ENCODE measurements at regions not wholly inside any gene's neighbourhood (a gene's known extent, or its start where the extent isn't known, plus 50 kb on each side); places are given as distances from the start of the nearest gene placed in this dataset.
"Not testable (repeated sequence)": the region's sequence is repeated elsewhere in the genome, so short reads cannot be mapped to it uniquely, and the experiment has no call there.

DNA sequence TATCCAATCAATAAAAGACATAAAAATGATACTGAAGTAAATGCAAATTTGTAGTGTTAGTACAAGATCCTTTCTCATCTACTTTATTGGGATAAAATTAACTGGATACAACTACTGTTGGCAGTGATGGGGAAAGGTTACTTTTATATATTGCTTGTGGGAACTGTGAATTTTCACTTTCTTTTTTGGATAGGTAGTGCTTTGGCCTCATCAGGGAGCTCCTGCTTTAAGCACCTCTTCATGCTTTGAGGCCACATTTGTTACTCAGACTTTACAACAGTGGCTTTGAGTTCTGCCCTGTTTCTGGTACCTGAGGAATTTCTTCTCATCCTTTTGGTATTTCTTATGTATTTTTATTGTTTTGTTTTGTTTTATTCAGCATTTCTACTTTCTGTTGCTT, 134.7 kb upstream of the XIST start:
- TF ChIP-seq, protein P1, sequence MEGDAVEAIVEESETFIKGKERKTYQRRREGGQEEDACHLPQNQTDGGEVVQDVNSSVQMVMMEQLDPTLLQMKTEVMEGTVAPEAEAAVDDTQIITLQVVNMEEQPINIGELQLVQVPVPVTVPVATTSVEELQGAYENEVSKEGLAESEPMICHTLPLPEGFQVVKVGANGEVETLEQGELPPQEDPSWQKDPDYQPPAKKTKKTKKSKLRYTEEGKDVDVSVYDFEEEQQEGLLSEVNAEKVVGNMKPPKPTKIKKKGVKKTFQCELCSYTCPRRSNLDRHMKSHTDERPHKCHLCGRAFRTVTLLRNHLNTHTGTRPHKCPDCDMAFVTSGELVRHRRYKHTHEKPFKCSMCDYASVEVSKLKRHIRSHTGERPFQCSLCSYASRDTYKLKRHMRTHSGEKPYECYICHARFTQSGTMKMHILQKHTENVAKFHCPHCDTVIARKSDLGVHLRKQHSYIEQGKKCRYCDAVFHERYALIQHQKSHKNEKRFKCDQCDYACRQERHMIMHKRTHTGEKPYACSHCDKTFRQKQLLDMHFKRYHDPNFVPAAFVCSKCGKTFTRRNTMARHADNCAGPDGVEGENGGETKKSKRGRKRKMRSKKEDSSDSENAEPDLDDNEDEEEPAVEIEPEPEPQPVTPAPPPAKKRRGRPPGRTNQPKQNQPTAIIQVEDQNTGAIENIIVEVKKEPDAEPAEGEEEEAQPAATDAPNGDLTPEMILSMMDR (IDR thresholded peaks at IDR 0.05), result no peak
- H3K4me3 ChIP-seq, result no peak overlapping the region
- peaks cover 0 to 14% of the 10 kb centered on the region in 2 donors for H3K36me3 ChIP-seq
- no peaks in the 10 kb centered on the region for H3K9me3 ChIP-seq
- intact Hi-C loops (cut with DNase I), result no loop called here
- H3K27ac ChIP-seq, result no peak overlapping the region
- H3K27me3 ChIP-seq, result no peaks in the 10 kb centered on the region
- DNase-seq (ENCODE audit: low spot score in 2 of 2), result no peak
- no peaks in the 10 kb centered on the region for H3K4me1 ChIP-seq

GRCh38 chrX:73979551-73980131, 127.1 kb upstream of the XIST start:
- TF ChIP-seq, protein P1 (IDR thresholded peaks at IDR 0.05), result no peak
- Histone ChIP-seq H3K27ac (no peak overlapping the region), H3K36me3 (peaks cover 0 to 9% of the 10 kb centered on the region in 2 donors), H3K9me3 (no peaks in the 10 kb centered on the region), H3K4me1 (no peaks in the 10 kb centered on the region), H3K4me3 (no peak overlapping the region), H3K27me3 (no peaks in the 10 kb centered on the region)
- no peak for DNase-seq (ENCODE audit: low spot score in 2 of 2)
- intact Hi-C loops (cut with DNase I), result no loop called here

DNA sequence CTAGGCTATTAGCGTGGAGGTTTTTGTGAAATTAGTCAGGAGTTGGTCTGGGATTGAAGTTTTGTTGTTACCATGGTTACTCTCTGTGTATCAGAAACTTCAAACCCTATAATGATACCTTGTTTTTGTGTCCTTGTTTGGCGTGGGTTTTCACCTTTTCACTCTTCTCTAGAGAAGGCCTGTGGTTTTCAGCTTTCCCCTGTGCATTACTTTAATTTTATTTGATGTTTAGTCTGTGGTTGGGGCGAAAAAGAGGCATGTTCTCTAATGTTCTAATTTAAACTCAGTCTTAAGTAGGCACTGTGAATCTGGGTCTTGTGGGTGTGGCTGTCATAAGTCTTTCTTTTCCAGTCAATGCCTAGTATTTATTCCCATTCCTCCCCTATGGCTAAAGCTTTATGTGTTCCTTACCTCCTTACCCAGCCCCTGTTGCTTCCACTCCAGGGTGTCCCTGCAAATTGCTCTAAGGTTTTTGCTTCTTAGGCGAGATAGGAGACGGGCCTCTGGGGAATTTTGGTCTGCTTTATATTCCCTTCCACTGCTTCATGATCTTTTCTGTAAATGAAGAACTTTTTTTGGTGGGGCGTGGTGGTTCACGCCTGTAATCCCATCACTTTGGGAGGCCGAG, 125.1 kb upstream of the XIST start:
- H3K4me3 ChIP-seq, result no peak overlapping the region
- intact Hi-C loops (cut with DNase I), result no loop called here
- H3K4me1 ChIP-seq, result no peaks in the 10 kb centered on the region
- H3K36me3 ChIP-seq, result peaks cover 0 to 2% of the 10 kb centered on the region in 2 donors
- no peaks in the 10 kb centered on the region for H3K27me3 ChIP-seq
- TF ChIP-seq, protein P1 (IDR thresholded peaks at IDR 0.05), result no peak
- DNase-seq (ENCODE audit: low spot score in 2 of 2), result no peak
- no peaks in the 10 kb centered on the region for H3K9me3 ChIP-seq
- H3K27ac ChIP-seq, result no peak overlapping the region

DNA sequence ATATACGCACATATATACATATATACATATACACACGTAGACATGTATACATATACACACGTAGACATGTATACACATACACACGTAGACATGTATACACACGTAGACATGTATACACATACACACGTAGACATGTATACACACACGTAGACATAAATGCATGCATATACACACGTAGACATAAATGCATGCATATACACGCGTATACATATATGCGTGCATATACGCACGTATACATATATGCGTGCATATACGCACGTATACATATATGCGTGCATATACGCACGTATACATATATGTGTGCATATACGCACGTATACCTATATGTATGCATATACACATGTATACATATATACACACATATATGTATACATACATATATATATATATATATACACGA, 114.9 kb upstream of the XIST start:
- intact Hi-C loops (cut with DNase I), result not testable (repeated sequence)

DNA sequence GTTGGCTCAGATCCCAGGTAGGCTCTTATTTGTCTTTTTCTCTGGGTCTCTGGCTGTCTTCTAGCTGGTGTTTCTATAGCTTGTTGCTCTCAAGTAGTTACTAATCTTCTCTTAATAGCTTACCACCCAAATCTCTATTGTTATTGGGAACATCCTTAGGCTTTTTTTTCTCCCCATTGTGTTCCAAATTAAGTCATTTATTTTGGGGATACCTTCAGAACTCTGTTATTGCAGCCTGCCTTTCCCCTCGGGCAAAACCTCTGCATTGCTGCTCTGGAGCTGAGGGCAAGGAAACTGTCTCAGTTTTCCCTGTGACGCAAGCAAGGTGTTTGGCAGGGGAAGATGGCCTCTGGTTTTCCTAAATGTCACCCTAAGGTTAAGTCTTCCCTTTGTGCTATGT, 113.3 kb upstream of the XIST start:
- no peaks in the 10 kb centered on the region for H3K27me3 ChIP-seq
- no peaks in the 10 kb centered on the region for H3K4me1 ChIP-seq
- intact Hi-C loops (cut with DNase I), result no loop called here
- no peak overlapping the region for H3K27ac ChIP-seq
- H3K9me3 ChIP-seq, result no peaks in the 10 kb centered on the region
- peaks cover 0 to 8% of the 10 kb centered on the region in 2 donors for H3K36me3 ChIP-seq
- TF ChIP-seq, protein P1 (IDR thresholded peaks at IDR 0.05), result no peak
- no peak overlapping the region for H3K4me3 ChIP-seq
- no peak for DNase-seq (ENCODE audit: low spot score in 2 of 2)

More for the DNA sequence above, 114.9 kb upstream of the XIST start:
- not testable (repeated sequence) for H3K4me3 ChIP-seq; H3K27ac ChIP-seq; H3K4me1 ChIP-seq; H3K27me3 ChIP-seq; H3K9me3 ChIP-seq; DNase-seq (ENCODE audit: low spot score in 2 of 2)
- H3K36me3 ChIP-seq, result peaks cover 0 to 16% of the 10 kb centered on the region in 2 donors

GRCh38 chrX:73964579-73964978, 112.1 kb upstream of the XIST start:
- intact Hi-C loops (cut with DNase I), result no loop called here
- H3K36me3 ChIP-seq, result peaks cover 0 to 2% of the 10 kb centered on the region in 2 donors
- no peak for DNase-seq (ENCODE audit: low spot score in 2 of 2)
- no peaks in the 10 kb centered on the region for H3K9me3 ChIP-seq
- TF ChIP-seq, protein P1 (IDR thresholded peaks at IDR 0.05), result no peak
- H3K27ac ChIP-seq, result no peak overlapping the region
- no peak overlapping the region for H3K4me3 ChIP-seq
- H3K27me3 ChIP-seq, result no peaks in the 10 kb centered on the region
- H3K4me1 ChIP-seq, result no peaks in the 10 kb centered on the region

Measured in ascending aorta (tissue), 2 donors.